ENCODE measurements at regions not wholly inside any gene's neighbourhood (a gene's known extent, or its start where the extent isn't known, plus 50 kb on each side); places are given as distances from the start of the nearest gene placed in this dataset.

GRCh38 chr2:226580403-226580802 lies 219.2 kb downstream of the IRS1 start:
- no peak for DNase-seq (ENCODE audit: low read depth in 2 of 2, low spot score in 1 of 2)

- DNase-seq (ENCODE audit: low read depth in 2 of 2, low spot score in 1 of 2) = no peak
Measured at GRCh38 chr2:226579519-226579918, 220.1 kb downstream of the IRS1 start.

GRCh38 chr2:226578879-226579278 lies 220.7 kb downstream of the IRS1 start:
- DNase-seq (ENCODE audit: low read depth in 2 of 2, low spot score in 1 of 2) = no peak

- DNase-seq (ENCODE audit: low read depth in 2 of 2, low spot score in 1 of 2) = no peak
Measured at GRCh38 chr2:226578373-226578772, 221.2 kb downstream of the IRS1 start.

- no peak for DNase-seq (ENCODE audit: low read depth in 2 of 2, low spot score in 1 of 2)
Measured at GRCh38 chr2:226575928-226576327, 223.7 kb downstream of the IRS1 start.

GRCh38 chr2:226573158-226573557 lies 226.5 kb downstream of the IRS1 start:
- DNase-seq (ENCODE audit: low read depth in 2 of 2, low spot score in 1 of 2) = no peak

GRCh38 chr2:226564667-226565066 lies 235.0 kb downstream of the IRS1 start:
- no peak for DNase-seq (ENCODE audit: low read depth in 2 of 2, low spot score in 1 of 2)

GRCh38 chr2:226561962-226562361 lies 237.7 kb downstream of the IRS1 start:
- no peak for DNase-seq (ENCODE audit: low read depth in 2 of 2, low spot score in 1 of 2)

- no peak for DNase-seq (ENCODE audit: low read depth in 2 of 2, low spot score in 1 of 2)
Measured at GRCh38 chr2:226560325-226560724, 239.3 kb downstream of the IRS1 start.

- no peak for DNase-seq (ENCODE audit: low read depth in 2 of 2, low spot score in 1 of 2)
Measured at GRCh38 chr2:226559536-226559935, 240.1 kb downstream of the IRS1 start.

GRCh38 chr2:226558418-226558817 lies 241.2 kb downstream of the IRS1 start:
- no peak for DNase-seq (ENCODE audit: low read depth in 2 of 2, low spot score in 1 of 2)

- no peak for DNase-seq (ENCODE audit: low read depth in 2 of 2, low spot score in 1 of 2)
Measured at GRCh38 chr2:226556050-226556449, 243.6 kb downstream of the IRS1 start.

GRCh38 chr2:226554701-226555100 lies 244.9 kb downstream of the IRS1 start:
- no peak for DNase-seq (ENCODE audit: low read depth in 2 of 2, low spot score in 1 of 2)

- DNase-seq (ENCODE audit: low read depth in 2 of 2, low spot score in 1 of 2) = no peak
Measured at GRCh38 chr2:226553333-226553732, 246.3 kb downstream of the IRS1 start.

GRCh38 chr2:226552571-226553285 lies 246.9 kb downstream of the IRS1 start:
- no peak for DNase-seq (ENCODE audit: low read depth in 2 of 2, low spot score in 1 of 2)

- DNase-seq (ENCODE audit: low read depth in 2 of 2, low spot score in 1 of 2) = no peak
Measured at GRCh38 chr2:226551522-226552250, 247.9 kb downstream of the IRS1 start.

GRCh38 chr2:226550801-226551200 lies 248.8 kb downstream of the IRS1 start:
- no peak for DNase-seq (ENCODE audit: low read depth in 2 of 2, low spot score in 1 of 2)

GRCh38 chr2:226548732-226549131 lies 250.9 kb downstream of the IRS1 start:
- DNase-seq (ENCODE audit: low read depth in 2 of 2, low spot score in 1 of 2) = no peak

- DNase-seq (ENCODE audit: low read depth in 2 of 2, low spot score in 1 of 2) = no peak
Measured at GRCh38 chr2:226544596-226545210, 254.9 kb downstream of the IRS1 start.

GRCh38 chr2:226540204-226540994 lies 259.2 kb downstream of the IRS1 start:
- no peak for DNase-seq (ENCODE audit: low read depth in 2 of 2, low spot score in 1 of 2)

GRCh38 chr2:226536410-226536809 lies 263.2 kb downstream of the IRS1 start:
- no peak for DNase-seq (ENCODE audit: low read depth in 2 of 2, low spot score in 1 of 2)
